NOMO-1 treated with DMSO at 0.1 percent for 48 hours (cell line): ENCODE measurements at regions not wholly inside any gene's neighbourhood (a gene's known extent, or its start where the extent isn't known, plus 50 kb on each side); places are given as distances from the start of the nearest gene placed in this dataset.
"Not testable (repeated sequence)": the region's sequence is repeated elsewhere in the genome, so short reads cannot be mapped to it uniquely, and the experiment has no call there.

Experiments used
- DNase-seq: peaks from one replicate; lab custom pipeline; 2025; ENCODE audit not compliant: unreplicated experiment; lab: John Stamatoyannopoulos, UW

DNA sequence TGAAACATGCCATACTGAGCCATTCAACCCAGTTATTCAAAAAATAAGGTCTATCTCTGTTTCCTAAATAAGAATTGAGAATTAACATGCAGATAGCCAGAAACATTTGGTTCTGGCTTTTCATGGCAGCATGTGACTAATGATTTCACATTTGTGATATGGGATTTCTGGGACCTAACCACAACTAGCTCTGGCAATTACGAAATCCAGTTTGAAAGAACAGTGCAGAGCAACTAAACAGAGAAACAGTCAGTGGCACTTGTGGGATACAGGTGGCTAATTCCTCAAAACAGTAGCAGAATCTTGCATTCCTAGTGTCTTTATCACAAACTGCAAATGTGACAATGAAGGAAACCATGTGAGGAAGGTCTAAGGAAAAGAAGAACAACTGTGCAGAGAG, 637.8 kb upstream of the CHAC2 start:
- DNase-seq = no peak

DNA sequence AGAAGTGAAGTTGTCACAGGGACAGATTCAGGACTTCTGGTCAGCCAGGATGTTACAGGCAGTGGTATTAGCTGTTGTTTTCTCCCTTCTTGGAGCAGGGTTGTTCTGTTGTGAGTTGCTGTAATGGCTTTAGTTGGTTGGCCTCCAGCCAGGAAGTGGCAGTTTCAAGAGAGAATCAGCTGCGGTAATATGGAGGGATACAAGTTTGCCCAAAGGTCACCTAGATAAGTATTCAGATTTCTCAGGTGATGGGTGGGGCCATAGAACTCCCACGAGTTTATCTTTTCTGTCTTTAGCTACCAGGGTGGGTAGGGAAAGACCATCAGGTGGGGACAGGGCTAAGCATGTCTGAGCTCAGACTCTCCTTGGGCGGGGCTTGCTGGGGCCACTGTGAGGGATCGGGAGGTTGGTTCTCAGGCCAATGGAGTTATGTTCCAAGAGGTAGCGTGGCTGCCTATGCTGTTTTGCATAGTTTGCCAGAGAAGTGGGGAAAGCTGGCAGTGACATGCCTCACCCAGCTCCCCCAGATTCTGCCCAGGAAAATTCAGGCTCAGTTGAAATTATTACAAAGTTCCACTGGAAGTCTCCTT, 640.4 kb upstream of the CHAC2 start:
- no peak for DNase-seq

DNA sequence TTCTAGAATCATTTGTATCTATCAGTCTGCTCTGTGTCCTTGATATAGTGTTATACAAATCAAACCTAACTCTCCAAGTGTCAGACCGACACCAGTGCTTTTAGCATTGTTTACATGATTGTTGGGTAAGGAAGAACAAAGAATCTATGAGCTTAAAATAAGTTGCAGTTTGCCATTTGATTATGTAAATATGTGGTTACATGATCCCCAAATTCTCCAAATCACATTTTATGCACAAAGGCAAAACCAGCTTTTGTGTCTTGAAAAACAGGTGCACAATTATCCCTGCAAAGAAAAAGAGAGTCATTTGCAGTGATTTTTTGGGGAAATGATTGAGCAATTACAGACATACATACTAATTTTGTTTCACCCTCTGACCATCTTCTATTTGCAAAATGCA, 652.6 kb upstream of the CHAC2 start:
- DNase-seq = no peak

DNA sequence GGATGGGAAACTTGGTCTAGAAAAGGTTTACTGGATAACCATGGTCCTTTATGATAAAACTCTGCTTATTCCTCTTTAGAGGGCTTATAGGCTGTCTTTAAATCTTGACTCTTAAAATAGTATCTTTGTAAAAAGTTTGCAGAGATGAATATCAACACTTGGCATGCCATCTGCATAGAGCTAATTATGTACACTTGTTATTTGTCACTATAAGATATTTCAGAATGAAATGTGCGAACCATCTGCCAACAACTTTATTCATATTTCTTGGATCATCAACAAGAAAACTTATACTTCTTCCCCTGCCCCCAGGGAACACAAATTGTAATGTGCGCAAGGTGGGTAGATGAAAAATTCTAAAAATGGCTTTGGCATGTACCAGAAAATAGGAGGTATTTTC, 653.0 kb upstream of the CHAC2 start:
- no peak for DNase-seq

DNA sequence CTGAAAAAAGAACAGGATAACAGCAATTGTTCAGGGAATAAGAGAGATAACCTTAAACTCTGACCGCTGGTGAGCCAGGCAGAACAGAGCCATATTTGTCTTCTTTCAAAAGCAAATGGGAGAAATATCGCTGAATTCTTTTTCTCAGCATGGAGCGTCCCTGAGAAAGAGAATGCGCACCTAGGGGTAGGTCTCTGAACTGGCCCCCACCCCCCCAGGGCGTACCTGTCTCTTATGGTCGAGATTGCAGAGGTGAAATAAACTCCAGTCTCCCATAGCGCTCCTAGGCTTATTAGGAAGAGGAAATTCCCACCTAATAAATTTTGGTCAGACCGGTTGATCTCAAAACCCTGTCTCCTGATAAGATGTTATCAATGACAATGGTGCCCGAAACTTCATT, 655.2 kb upstream of the CHAC2 start:
- not testable (repeated sequence) for DNase-seq

DNA sequence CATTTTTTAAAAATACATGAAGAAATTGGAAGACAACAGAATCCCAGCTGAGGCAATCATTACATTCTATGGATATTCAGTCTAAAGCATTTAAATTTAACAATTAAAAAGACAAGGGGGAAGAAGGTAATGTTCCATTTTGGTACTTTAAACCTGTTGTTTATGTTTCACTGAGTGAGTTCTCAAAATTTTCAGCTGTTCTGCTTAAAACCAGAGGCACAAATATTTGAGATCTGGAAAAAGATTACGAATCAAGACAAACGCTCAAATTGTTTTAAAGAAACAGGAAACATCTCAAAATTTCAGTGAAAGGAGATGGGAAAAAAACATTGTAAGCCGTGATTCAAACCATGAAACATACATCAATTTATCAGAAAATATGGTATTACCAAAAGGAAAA, 656.2 kb upstream of the CHAC2 start:
- no peak for DNase-seq

DNA sequence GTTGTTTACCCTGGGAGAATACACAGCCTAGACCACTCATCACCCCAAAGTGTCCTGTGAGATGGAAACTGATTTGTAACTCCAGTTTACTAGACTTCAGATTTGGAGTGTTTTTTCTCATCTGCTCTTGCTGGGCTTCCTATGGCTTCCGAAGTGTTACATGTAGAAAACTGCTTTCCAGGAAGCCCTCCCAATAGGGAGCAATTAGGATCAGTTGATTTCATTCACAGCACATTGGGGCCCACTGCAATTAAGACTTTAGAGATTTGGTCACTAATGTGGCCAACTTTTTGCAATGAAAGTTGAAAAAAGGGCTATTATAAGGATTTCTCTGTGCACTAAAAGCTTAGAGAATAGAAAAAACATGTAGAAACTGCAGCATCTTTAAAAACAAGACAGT, 656.6 kb upstream of the CHAC2 start:
- no peak for DNase-seq

DNA sequence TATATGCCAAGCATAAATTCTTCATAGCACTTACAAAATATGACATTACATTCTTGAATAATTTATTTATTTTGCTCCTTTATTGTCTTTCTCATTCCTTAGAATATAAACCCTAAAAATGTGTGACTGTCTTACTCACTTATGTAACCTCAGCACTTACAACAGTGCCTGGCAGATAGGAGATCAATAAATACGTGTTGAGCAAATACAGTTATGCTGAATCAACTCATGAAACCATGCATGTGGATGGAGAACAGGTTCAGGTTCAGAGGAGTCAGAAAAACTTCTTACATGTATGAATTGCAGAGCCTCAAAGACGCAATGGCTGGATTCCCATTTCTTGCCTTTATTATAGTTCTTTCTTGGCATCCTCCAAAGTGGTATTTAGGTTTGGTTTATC, 659.4 kb upstream of the CHAC2 start:
- DNase-seq = no peak

DNA sequence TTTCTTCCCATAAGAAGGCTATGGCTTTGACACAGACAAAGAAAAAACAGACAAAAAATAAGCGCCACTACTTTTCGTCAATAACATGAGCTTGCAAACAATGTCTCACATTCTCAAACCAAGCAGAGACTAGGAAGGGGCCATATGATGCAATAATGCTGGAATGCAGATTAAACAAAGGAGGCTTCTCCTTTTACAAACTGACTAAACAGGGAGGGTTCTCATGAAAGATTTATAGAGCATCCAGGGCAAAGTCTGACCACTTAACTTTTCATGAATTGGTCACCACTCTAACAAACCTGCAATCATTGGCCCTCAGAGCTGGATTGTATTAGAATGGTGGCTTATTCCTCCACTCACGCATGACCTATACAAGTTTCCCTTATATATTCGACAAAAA, 663.3 kb upstream of the CHAC2 start:
- DNase-seq = no peak

DNA sequence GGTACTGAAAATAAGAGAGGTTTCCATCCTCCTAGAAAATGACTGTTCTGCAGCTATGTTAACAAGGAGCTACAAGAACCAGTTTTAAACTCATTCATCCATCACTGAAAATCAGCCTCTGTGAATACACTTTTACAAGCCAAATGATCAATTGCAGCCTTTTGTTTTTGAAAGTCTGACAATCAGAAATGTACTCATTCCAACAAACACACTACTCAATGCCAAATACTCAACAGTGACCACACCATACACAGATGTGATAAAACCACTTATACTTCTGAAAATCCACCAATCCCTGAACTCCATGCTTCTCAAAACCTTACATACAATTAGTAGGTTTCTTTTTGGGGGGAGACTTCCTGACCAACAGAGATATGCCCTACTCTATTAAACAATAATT, 663.9 kb upstream of the CHAC2 start:
- no peak for DNase-seq

DNA sequence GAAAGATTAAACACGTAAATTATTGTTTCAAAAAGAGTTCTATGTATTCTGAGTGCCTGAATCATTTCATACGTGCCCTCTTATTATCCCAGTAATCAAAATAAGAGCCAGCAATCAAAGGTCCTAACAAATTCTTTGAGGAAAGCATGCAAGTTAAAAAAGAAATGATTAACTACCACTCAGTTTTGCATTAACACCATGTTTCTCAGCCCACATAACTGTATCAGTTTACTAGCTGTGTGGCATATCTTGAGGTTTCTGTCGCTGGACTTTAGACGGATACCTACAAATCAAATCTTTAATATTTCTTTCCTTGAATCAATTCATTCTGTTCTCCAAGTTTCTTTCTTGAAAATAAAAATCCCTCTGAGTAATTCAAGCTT, 668.9 kb upstream of the CHAC2 start:
- DNase-seq = no peak

DNA sequence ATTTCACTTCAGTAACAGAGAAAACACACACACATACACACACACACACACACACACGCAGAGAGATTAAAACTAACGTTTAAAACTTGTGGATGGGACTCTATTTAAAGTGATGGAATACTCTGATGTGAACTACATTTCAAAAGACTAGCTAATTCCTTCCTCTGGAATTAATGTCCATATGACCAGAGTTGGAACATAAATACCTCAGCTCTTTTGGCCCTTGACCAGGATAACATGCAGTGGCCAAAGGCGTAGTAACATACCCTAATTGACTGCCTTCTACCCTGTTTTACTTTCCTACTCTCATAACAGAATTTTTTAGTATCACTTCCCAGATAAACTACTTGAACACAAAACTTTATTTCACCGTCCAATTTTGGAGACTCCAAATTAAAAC, 671.3 kb upstream of the CHAC2 start:
- no peak for DNase-seq

DNA sequence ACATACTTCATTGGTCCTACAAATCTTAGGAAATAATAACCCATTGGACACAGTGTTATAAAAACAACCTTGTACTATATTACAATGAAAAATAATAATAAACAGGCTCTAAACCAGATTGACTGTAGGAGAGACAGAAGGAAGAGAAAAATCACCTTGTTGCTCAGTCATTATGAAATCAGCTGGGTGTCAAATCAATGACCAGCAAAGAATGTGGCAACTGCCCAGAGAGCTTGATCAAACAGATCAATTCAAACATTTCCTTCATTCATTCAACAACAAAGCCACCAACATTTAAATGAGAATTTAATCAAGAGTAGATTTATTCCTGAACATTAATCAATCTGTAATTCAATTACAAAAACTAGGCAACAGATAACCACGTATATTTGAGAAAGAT, 671.9 kb upstream of the CHAC2 start:
- DNase-seq = no peak

DNA sequence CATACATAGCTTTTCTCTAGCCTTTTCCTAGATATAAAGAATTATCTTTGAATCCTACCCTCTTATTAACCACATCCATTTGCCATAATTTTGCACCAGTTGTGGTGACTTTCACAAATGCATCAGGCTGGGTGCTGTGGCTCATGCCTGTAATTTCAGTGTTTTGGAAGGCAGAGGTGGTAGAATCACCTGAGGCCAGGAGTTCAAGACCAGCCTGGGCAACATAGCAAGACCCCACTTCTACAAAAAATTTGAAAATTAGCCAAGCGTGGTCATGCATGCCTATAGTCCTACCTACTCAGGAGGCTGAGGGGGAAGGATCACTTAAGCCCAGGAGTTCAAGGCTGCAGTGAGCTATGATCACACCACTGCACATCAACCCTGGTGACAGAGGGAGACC, 672.4 kb upstream of the CHAC2 start:
- DNase-seq = no peak

DNA sequence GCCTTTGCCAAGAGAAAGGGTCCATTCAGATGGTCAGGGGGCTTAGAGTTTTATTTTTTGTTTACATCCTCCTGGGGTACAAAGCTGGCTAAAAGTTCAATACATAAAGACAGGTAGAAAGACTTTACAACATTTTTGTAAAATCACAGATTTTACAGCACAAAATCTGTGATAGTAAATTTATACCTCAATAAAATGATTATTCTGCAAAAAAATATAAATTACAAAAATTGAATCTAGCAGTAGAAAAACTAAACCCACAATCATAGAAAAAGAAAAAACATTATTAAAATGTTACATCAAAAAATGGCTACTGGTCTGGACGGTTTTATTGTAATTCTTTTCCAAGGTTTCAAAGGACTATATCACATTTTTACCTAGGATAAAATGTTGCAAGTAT, 674.2 kb upstream of the CHAC2 start:
- DNase-seq = no peak

DNA sequence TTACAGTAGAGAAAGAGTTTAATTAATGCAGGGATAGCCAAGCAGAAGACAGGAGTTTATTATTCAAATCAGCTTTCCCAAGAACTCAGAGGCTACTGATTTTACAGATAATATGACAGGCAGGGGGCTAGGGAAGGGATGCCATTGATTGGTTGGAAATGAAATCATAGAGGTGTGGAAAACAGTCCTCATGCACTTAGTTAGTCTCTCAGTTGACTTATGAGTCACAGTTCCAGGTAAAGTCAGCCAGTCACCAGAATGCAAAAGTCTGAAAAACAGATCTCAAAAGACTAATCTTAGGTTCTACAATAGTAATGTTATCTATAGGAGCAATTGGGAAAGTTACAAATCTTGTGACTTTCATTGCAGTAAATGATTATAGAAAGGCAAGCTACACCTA, 676.4 kb upstream of the CHAC2 start:
- DNase-seq = no peak

DNA sequence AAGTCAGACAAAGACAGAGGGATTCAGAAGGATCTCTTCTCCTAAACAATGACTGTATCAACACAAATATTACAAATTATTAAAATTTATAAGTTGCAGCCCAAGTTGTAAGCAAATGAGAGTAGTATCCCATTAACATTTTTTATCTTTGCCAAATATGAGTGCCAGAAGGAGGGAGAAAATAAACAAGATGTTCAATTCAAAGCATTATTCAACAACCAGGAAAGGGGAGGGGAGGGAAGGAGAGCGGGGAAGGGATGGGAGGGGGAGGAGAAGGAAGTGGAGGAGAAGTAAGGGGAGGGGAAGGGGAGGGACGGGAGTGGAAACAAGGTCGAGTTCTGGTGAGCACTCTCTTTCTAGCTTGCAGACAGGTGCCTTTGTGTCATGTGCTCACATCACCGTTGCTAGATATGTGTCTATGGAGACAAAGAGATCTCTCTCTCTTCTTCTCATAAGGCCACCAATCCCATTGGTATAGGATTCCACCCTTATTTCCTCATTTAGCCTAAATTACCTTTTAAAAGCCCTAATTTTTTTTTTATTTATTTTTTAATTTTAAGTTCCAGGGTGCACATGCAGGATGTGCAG, 679.6 kb upstream of the CHAC2 start:
- DNase-seq = no peak

DNA sequence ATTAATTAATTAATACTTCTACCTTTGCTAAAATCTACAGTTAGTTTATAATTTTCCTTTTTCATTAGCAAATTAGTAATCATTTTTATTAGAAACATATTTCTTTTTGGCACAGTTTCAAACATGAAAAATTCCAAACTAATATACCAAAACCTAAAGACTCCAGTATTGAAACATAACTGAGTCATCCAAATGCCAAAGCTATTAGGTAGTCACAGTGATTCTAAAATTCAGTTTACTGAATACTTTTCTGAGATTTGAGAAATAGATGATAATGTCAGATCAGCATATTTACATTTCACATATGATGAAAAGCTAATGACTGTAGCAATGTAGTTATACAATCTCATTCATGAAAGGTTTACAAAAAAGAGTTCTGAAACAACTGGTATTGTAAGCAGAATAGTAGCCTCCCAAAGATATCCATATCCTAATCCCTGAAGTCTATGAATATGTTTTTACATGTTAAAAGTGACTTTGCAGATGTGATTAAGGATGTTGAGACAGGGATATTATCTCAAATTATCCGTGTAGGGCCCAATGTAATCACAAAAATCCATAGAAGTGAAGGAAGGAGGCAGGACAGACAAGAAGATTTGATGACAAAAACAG, 680.2 kb upstream of the CHAC2 start:
- DNase-seq = no peak

DNA sequence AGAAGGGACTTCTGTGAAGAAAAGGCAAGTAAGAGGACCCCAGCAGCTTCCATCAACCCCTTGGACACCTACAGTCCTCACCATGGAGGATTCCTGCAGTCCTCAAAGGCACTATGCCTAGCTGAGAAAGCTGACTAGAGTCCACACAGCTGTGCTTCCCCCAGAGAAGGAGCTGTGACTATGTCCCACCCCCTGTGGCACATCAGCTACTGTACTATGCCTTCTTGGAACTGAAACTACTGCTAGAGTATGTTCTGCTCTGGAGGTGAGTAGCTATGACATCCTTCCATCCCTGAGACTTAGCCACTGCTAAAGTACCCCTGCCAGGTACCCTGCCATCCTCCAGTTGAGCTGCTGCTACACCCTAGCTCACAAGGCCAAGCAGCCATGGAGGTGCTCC, 690.2 kb upstream of the CHAC2 start:
- DNase-seq = no peak

DNA sequence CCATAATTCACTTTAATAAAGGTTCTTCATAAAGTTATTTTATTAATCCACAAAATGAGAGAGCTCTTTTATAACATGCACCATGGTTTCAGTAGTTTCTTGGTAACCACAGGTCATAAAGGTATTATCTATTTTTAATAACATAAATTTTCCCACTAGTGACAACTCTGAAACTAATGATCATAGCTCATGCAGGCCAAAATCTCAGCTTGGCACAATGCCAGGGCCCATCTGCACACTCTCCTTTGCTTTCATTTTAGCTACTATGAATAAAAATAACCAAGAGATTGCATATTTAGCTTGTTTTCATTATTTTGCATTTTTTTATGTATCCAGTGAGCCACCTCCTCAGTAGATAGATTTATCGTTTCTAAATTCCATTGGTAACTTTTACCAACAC, 691.8 kb upstream of the CHAC2 start:
- DNase-seq = no peak

DNA sequence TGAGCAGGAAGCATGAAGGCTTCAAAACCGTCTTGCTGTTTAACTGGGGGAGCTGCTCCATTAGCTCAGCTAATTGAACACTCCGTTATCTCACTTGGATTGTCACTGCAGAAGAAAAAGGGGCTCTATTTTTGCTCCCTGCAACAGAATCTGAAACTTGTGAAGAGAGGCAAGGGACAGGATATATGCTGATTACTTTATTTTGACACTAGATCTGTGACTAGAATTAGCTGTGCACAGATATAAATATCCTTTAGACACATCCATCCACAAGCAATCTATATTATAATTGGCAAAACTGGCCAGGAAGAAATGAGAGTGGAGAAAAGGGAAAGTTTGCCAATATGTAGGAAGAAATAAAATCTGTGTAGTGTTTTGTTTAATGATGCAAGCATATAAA, 700.1 kb upstream of the CHAC2 start:
- no peak for DNase-seq

DNA sequence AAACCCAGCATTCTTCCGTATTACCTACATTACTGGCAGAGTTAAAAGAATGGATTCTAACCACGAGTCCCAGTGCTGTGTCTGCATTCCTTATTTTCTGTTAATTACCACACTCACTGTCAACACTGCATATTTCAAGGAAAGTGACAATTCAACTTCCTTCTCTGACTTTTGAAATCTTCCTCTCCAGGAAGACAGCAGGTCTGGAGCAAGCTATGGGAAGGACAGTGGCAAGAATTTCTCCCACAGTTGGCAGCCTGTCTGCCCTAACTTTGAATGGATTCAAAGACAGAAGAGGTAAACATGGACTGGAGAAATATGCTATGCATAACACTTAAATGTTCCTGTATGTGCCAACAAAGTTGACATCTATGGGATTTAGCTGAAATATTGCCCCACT, 700.5 kb upstream of the CHAC2 start:
- DNase-seq = no peak

DNA sequence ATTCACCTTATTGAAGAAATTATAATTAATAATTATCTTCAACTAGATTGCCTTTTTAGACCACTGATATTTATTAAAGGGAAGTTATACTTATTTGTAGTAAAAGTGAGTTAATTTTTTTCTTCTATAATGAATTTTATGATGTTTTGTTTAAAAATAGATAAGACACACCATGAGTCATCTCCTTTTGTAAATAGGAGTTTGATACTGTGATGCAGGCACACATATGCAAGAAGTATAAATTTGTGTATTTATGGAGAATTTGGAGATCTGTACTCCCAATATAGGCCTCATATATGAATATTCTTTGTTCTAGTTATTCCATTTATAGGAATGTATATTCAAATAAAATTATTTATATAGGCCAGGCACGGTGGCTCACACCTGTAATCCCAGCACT, 703.5 kb upstream of the CHAC2 start:
- no peak for DNase-seq
